Suprapubic skin (tissue), 4 donors: ENCODE measurements at regions not wholly inside any gene's neighbourhood (a gene's known extent, or its start where the extent isn't known, plus 50 kb on each side); places are given as distances from the start of the nearest gene placed in this dataset.

ENCODE experiments used
- DNase-seq, 2 donors: peaks; one replicate each; pipeline ENCODE4 v3.0.0-alpha.2; 2019; ENCODE audit warnings: low spot score in 2 of 2
- H3K27ac ChIP-seq: fragments of 200-600 bp; sonication (generic); one replicate; pipeline ENCODE4 v1.5.1; 2019
- H3K27me3 ChIP-seq: fragments of 200-600 bp; sonication (generic); one replicate; pipeline ENCODE4 v1.5.1; 2019
- H3K36me3 ChIP-seq: fragments of 200-600 bp; sonication (generic); one replicate; pipeline ENCODE4 v1.5.1; 2019
- H3K4me1 ChIP-seq: fragments of 200-600 bp; sonication (generic); one replicate; pipeline ENCODE4 v1.5.1; 2019
- H3K4me3 ChIP-seq: fragments of 200-600 bp; sonication (generic); one replicate; pipeline ENCODE4 v1.5.1; 2019; ENCODE audit warnings: mild to moderate bottlenecking
- H3K9me3 ChIP-seq: fragments of 200-600 bp; sonication (generic); one replicate; pipeline ENCODE4 v1.5.1; 2019
- CTCF ChIP-seq, 2 donors: fragments of 200-600 bp in 1 of 2; fragments of 450-650 bp in 1 of 2; sonication (generic) in 1 of 2; IDR thresholded peaks; one replicate each; pipeline ENCODE4 v1.5.1; 2016 to 2019; ENCODE audit warnings: antibody characterized with exemption in 2 of 2, mild to moderate bottlenecking in 1 of 2, moderate library complexity in 1 of 2
- EP300 ChIP-seq: sonication (generic); formaldehyde crosslinking; IDR thresholded peaks from one replicate; pipeline ENCODE4 v1.6.1; 2017; ENCODE audit warnings: antibody characterized with exemption
- POLR2A ChIP-seq, 2 donors: fragments of 450-650 bp; IDR thresholded peaks; one replicate each; pipeline ENCODE4 v1.6.1; 2017; ENCODE audit warnings: antibody characterized with exemption in 2 of 2, mild to moderate bottlenecking in 2 of 2, moderate library complexity in 2 of 2
- POLR2AphosphoS5 ChIP-seq, 3 donors: sonication (generic); formaldehyde crosslinking; IDR thresholded peaks; one replicate each; pipeline ENCODE4 v1.6.1; 2017; ENCODE audit warnings: antibody characterized with exemption in 3 of 3
- WGBS: methylation state at CpG from one replicate; pipeline ENCODE4 v1.1.5; 2018; 5-methylcytosine and 5-hydroxymethylcytosine counted together

GRCh38 chr14:28407996-28408395 lies 358.6 kb upstream of the FOXG1 start:
- H3K9me3 ChIP-seq = no peaks in the 10 kb centered on the region
- no peaks in the 10 kb centered on the region for H3K4me1 ChIP-seq
- no peak overlapping the region for H3K4me3 ChIP-seq
- H3K27me3 ChIP-seq = no peaks in the 10 kb centered on the region
- no peak for DNase-seq
- 36% methylated on average over 3 of the region's 3 CpGs for WGBS
- TF ChIP-seq EP300 (no peak), POLR2A (IDR thresholded peaks at IDR 0.05) (no peak), POLR2AphosphoS5 (IDR thresholded peaks at IDR 0.05) (no peak), CTCF (IDR thresholded peaks at IDR 0.05) (no peak)
- H3K27ac ChIP-seq = no peak overlapping the region
- no peaks in the 10 kb centered on the region for H3K36me3 ChIP-seq

- H3K27me3 ChIP-seq = no peaks in the 10 kb centered on the region
- no peaks in the 10 kb centered on the region for H3K36me3 ChIP-seq
- no peaks in the 10 kb centered on the region for H3K4me1 ChIP-seq
- H3K27ac ChIP-seq = no peak overlapping the region
- TF ChIP-seq POLR2A (IDR thresholded peaks at IDR 0.05) (no peak), POLR2AphosphoS5 (IDR thresholded peaks at IDR 0.05) (no peak), CTCF (IDR thresholded peaks at IDR 0.05) (no peak)
- H3K4me3 ChIP-seq = no peak overlapping the region
- no peak for DNase-seq
- no peaks in the 10 kb centered on the region for H3K9me3 ChIP-seq
- WGBS = 84% methylated on average over 3 of the region's 3 CpGs
Measured at GRCh38 chr14:28412077-28412476, 354.5 kb upstream of the FOXG1 start.

- Histone ChIP-seq H3K36me3 (no peaks in the 10 kb centered on the region), H3K27me3 (no peaks in the 10 kb centered on the region), H3K9me3 (peaks cover 14% of the 10 kb centered on the region), H3K4me1 (no peaks in the 10 kb centered on the region), H3K27ac (no peak overlapping the region), H3K4me3 (no peak overlapping the region)
- TF ChIP-seq CTCF (IDR thresholded peaks at IDR 0.05) (no peak), POLR2A (IDR thresholded peaks at IDR 0.05) (no peak), EP300 (no peak), POLR2AphosphoS5 (IDR thresholded peaks at IDR 0.05) (no peak)
- no peak for DNase-seq
Measured at GRCh38 chr14:28426960-28427359, 339.6 kb upstream of the FOXG1 start.

- DNase-seq = no peak
- WGBS = 84% methylated on average over 2 of the region's 2 CpGs
- Histone ChIP-seq H3K4me3 (no peak overlapping the region), H3K36me3 (no peaks in the 10 kb centered on the region), H3K27me3 (no peaks in the 10 kb centered on the region), H3K4me1 (no peaks in the 10 kb centered on the region), H3K9me3 (peaks cover 3% of the 10 kb centered on the region), H3K27ac (no peak overlapping the region)
- TF ChIP-seq POLR2A (IDR thresholded peaks at IDR 0.05) (no peak), EP300 (no peak), CTCF (IDR thresholded peaks at IDR 0.05) (no peak), POLR2AphosphoS5 (IDR thresholded peaks at IDR 0.05) (no peak)
Measured at GRCh38 chr14:28436821-28437220, 329.8 kb upstream of the FOXG1 start.

- Histone ChIP-seq H3K27ac (no peak overlapping the region), H3K4me3 (no peak overlapping the region), H3K9me3 (no peaks in the 10 kb centered on the region), H3K36me3 (no peaks in the 10 kb centered on the region), H3K4me1 (no peaks in the 10 kb centered on the region), H3K27me3 (no peaks in the 10 kb centered on the region)
- DNase-seq = no peak
- 41% methylated on average over 7 of the region's 7 CpGs for WGBS
- no peak for TF ChIP-seq POLR2A (IDR thresholded peaks at IDR 0.05)
- no peak for TF ChIP-seq POLR2AphosphoS5 (IDR thresholded peaks at IDR 0.05)
- no peak for TF ChIP-seq EP300
- no peak for TF ChIP-seq CTCF (IDR thresholded peaks at IDR 0.05)
Measured at GRCh38 chr14:28461389-28461788, 305.2 kb upstream of the FOXG1 start.
